H1 (cell line): ENCODE measurements at regions not wholly inside any gene's neighbourhood (a gene's known extent, or its start where the extent isn't known, plus 50 kb on each side); places are given as distances from the start of the nearest gene placed in this dataset.

Experiments used
- EZH2 ChIP-seq: fragments of 200-600 bp; sonication (generic); IDR thresholded peaks from 2 replicates; pipeline ENCODE4 v1.7.1; 2012; ENCODE audit warnings: low read depth, mild to moderate bottlenecking, moderate library complexity, low read length, inconsistent platforms; ENCODE audit not compliant: severe bottlenecking
- HDAC2 ChIP-seq, 2 experiments: fragments of 300-600 bp in 1 of 2; sonication (generic) in 1 of 2; IDR thresholded peaks; 2 replicates each; pipeline ENCODE4 v1.6.1; 2011 to 2012; ENCODE audit warnings: low read depth in 2 of 2, low read length in 2 of 2, mild to moderate bottlenecking in 2 of 2, moderate library complexity in 2 of 2, borderline replicate concordance in 1 of 2, inconsistent platforms in 1 of 2
- NRF1 ChIP-seq: IDR thresholded peaks from 2 replicates; pipeline ENCODE4 v1.6.1; 2011; ENCODE audit warnings: mild to moderate bottlenecking, low read depth, low read length, improper control_type of control experiment
- POLR2A ChIP-seq, 2 experiments: IDR thresholded peaks; 1 replicate in 1 of 2; 2 replicates in 1 of 2; pipeline ENCODE4 v1.6.1; 2011; ENCODE audit warnings: low read depth in 2 of 2, low read length in 2 of 2, mild to moderate bottlenecking in 2 of 2; ENCODE audit errors: control extremely low read depth in 1 of 2
- SUZ12 ChIP-seq: fragments of 200-600 bp; sonication (generic); IDR thresholded peaks from 2 replicates; pipeline ENCODE4 v1.6.1; 2012; ENCODE audit warnings: mild to moderate bottlenecking, inconsistent platforms, low read length, moderate library complexity, mixed read lengths
- TF ChIP-seq, protein P1 (sequence below), 3 experiments: IDR thresholded peaks; 1 replicate in 2 of 3; 2 replicates in 1 of 3; pipeline versions ENCODE4 v1.5.1 to v1.6.1; 2011; ENCODE audit warnings: low read length in 3 of 3, mild to moderate bottlenecking in 3 of 3, inconsistent platforms in 2 of 3, low read depth in 1 of 3, moderate library complexity in 1 of 3; ENCODE audit not compliant: insufficient read depth in 1 of 3; ENCODE audit errors: control extremely low read depth in 1 of 3
- TF ChIP-seq, protein P2 (sequence below): IDR thresholded peaks from 2 replicates; pipeline ENCODE4 v1.6.1; 2012; ENCODE audit warnings: inconsistent platforms

DNA sequence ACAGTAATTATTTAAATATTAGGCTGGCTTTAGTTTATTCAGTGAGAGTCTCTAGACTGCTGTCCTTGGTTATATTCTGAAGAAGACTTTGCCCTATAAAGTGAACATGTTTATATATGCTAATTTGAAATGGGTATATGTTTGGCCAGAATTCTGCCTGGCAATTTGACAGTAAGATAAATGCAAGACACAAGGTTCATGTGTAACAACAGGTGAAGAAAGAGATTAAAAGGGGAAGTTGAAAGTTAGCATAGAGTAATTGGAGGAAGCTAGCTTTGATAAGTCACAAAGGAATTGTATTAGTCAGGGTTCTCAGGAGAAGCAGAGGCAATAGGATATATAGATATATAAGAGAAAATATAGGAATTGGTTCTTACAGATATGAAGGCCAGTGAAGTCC lies 191.4 kb downstream of the CENPW start:
- TF ChIP-seq SUZ12 = no peak
- no peak for TF ChIP-seq HDAC2 (IDR thresholded peaks at IDR 0.05; ENCODE audit: borderline replicate concordance in 1 of 2, low read depth in 2 of 2, low read length in 2 of 2)
- TF ChIP-seq, protein P1, sequence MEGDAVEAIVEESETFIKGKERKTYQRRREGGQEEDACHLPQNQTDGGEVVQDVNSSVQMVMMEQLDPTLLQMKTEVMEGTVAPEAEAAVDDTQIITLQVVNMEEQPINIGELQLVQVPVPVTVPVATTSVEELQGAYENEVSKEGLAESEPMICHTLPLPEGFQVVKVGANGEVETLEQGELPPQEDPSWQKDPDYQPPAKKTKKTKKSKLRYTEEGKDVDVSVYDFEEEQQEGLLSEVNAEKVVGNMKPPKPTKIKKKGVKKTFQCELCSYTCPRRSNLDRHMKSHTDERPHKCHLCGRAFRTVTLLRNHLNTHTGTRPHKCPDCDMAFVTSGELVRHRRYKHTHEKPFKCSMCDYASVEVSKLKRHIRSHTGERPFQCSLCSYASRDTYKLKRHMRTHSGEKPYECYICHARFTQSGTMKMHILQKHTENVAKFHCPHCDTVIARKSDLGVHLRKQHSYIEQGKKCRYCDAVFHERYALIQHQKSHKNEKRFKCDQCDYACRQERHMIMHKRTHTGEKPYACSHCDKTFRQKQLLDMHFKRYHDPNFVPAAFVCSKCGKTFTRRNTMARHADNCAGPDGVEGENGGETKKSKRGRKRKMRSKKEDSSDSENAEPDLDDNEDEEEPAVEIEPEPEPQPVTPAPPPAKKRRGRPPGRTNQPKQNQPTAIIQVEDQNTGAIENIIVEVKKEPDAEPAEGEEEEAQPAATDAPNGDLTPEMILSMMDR (IDR thresholded peaks at IDR 0.05; ENCODE audit: control extremely low read depth in 1 of 3, insufficient read depth in 1 of 3, low read depth in 1 of 3, low read length in 3 of 3) = no peak
- no peak for TF ChIP-seq POLR2A (IDR thresholded peaks at IDR 0.05; ENCODE audit: control extremely low read depth in 1 of 2, low read depth in 2 of 2, low read length in 2 of 2)
- TF ChIP-seq EZH2 = no peak
- TF ChIP-seq, protein P2, sequence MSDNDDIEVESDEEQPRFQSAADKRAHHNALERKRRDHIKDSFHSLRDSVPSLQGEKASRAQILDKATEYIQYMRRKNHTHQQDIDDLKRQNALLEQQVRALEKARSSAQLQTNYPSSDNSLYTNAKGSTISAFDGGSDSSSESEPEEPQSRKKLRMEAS = no peak
- TF ChIP-seq NRF1 = no peak
